T-cell (primary cell): ENCODE measurements at regions not wholly inside any gene's neighbourhood (a gene's known extent, or its start where the extent isn't known, plus 50 kb on each side); places are given as distances from the start of the nearest gene placed in this dataset.

Experiments used
- ATAC-seq, 4 experiments: fragments of 200-7000 bp in 3 of 4; fragments of 150-1000 bp in 1 of 4; cut with Tn5 transposase; replicated peaks in 1 of 4; 1 replicate in 3 of 4; 2 replicates in 1 of 4; pipeline ENCODE4 v1.10.0; 2021; ENCODE audit warnings: moderate library complexity in 3 of 4, mild to moderate bottlenecking in 2 of 4, moderate number of reproducible peaks in 1 of 4
- CTCF ChIA-PET, 2 donors: fragments of 300-600 bp; sonication (Branson Sonifier 250); formaldehyde crosslinking; loops; one replicate each; lab custom pipeline; 2022; ENCODE audit warnings: antibody characterized with exemption in 2 of 2; lab: Charles Lee
- POLR2A ChIA-PET, 2 donors: fragments of 300-600 bp; sonication (Branson Sonifier 250); formaldehyde crosslinking; loops; one replicate each; lab custom pipeline; 2022; ENCODE audit warnings: antibody characterized with exemption in 2 of 2; lab: Charles Lee
- DNase-seq, 35 experiments: peaks; one replicate each; pipeline versions ENCODE4 v3.0.0 to v3.0.0-alpha.2; 2013 to 2023
- H3K27ac ChIP-seq: one replicate; pipeline ENCODE4 v1.5.1; 2013; ENCODE audit warnings: low read length
- H3K27me3 ChIP-seq, 2 experiments: replicated peaks in 1 of 2; 1 replicate in 1 of 2; 2 replicates in 1 of 2; pipeline versions ENCODE4 v1.6.1 to v1.7.0; 2013; ENCODE audit warnings: low read length in 1 of 2, mixed read lengths in 1 of 2; ENCODE audit not compliant: control insufficient read depth in 2 of 2, insufficient read depth in 2 of 2; ENCODE audit errors: extremely low read depth in 1 of 2
- H3K36me3 ChIP-seq, 2 donors: 1 replicate in 1 of 2; 2 replicates in 1 of 2; pipeline versions ENCODE4 v1.6.1 to v1.7.0; 2013; ENCODE audit warnings: low read length in 1 of 2; ENCODE audit not compliant: control insufficient read depth in 2 of 2, insufficient read depth in 1 of 2; ENCODE audit errors: extremely low read depth in 1 of 2
- H3K4me1 ChIP-seq, 2 experiments: 1 replicate in 1 of 2; 2 replicates in 1 of 2; pipeline versions ENCODE4 v1.6.1 to v1.7.0; 2013; ENCODE audit warnings: low read length in 2 of 2, mixed read lengths in 1 of 2; ENCODE audit not compliant: insufficient read depth in 2 of 2, control insufficient read depth in 1 of 2; ENCODE audit errors: extremely low read depth in 1 of 2
- H3K4me3 ChIP-seq, 2 donors: 1 replicate in 1 of 2; 2 replicates in 1 of 2; pipeline versions ENCODE4 v1.5.1 to v1.7.0; 2013; ENCODE audit warnings: mild to moderate bottlenecking in 2 of 2, low read length in 1 of 2, moderate library complexity in 1 of 2; ENCODE audit not compliant: control insufficient read depth in 1 of 2; ENCODE audit errors: extremely low read depth in 1 of 2
- H3K9me3 ChIP-seq: 2 replicates; pipeline ENCODE4 v1.7.0; 2013
- H3K27ac Mint-ChIP-seq, 2 donors: one replicate each; pipeline ENCODE4 v1.8.0; 2020 to 2021; ENCODE audit warnings: mild to moderate bottlenecking in 2 of 2, mixed read lengths in 2 of 2
- H3K27me3 Mint-ChIP-seq, 2 donors: one replicate each; pipeline ENCODE4 v1.8.0; 2021 to 2022; ENCODE audit warnings: mixed read lengths in 2 of 2
- H3K36me3 Mint-ChIP-seq: one replicate; pipeline ENCODE4 v1.8.0; 2021; ENCODE audit warnings: mixed read lengths
- H3K4me1 Mint-ChIP-seq, 3 donors: one replicate each; pipeline ENCODE4 v1.8.0; 2020 to 2022; ENCODE audit warnings: mixed read lengths in 3 of 3, mild to moderate bottlenecking in 1 of 3
- H3K4me3 Mint-ChIP-seq, 3 donors: one replicate each; pipeline ENCODE4 v1.8.0; 2020 to 2022; ENCODE audit warnings: mild to moderate bottlenecking in 3 of 3, mixed read lengths in 3 of 3, moderate library complexity in 3 of 3
- H3K9me3 Mint-ChIP-seq, 3 donors: one replicate each; pipeline ENCODE4 v1.8.0; 2020 to 2022; ENCODE audit warnings: mixed read lengths in 3 of 3
- WGBS: methylation state at CpG from one replicate; pipeline ENCODE4 v1.1.5; 2013; ENCODE audit warnings: missing lambda C conversion rate; ENCODE audit not compliant: insufficient coverage; 5-methylcytosine and 5-hydroxymethylcytosine counted together

DNA sequence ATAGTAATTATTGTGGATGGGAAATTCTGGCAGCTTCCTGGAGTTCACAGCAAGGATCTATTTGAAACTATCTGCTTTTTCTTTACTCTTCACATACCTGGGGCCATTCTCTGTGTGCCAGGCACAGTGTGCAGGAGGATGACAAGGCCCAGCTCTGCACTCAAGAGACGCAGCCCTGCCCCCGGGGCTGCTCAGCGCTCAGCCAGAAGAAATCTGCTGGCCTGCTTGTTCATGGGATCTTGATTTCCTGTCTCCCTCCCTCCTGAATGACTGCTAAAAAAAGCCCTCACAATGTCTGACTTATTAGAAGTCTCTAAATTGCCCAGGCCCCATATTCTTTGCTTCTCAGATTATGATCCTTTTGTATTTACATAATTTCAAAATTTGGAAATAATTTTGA lies 210.9 kb downstream of the DCDC2C start:
- Histone ChIP-seq H3K27me3 (peaks cover 0 to 3% of the 10 kb centered on the region in 2 experiments), H3K4me1 (no peaks in the 10 kb centered on the region), H3K36me3 (no peaks in the 10 kb centered on the region), H3K27ac (no peak overlapping the region), H3K4me3 (no peak overlapping the region), H3K9me3 (no peaks in the 10 kb centered on the region)
- no peak overlapping the region for H3K27ac Mint-ChIP-seq
- H3K27me3 Mint-ChIP-seq: no peaks in the 10 kb centered on the region
- H3K9me3 Mint-ChIP-seq: peaks cover 0 to 6% (median 2%) of the 10 kb centered on the region in 3 donors
- DNase-seq (no peak), ATAC-seq (no peak)
- no peak overlapping the region for H3K4me3 Mint-ChIP-seq
- no peaks in the 10 kb centered on the region for H3K4me1 Mint-ChIP-seq
- ChIA-PET POLR2A (no interaction called here), CTCF (no interaction called here)
- H3K36me3 Mint-ChIP-seq: no peaks in the 10 kb centered on the region
- WGBS: 42% methylated on average over 3 of the region's 3 CpGs

DNA sequence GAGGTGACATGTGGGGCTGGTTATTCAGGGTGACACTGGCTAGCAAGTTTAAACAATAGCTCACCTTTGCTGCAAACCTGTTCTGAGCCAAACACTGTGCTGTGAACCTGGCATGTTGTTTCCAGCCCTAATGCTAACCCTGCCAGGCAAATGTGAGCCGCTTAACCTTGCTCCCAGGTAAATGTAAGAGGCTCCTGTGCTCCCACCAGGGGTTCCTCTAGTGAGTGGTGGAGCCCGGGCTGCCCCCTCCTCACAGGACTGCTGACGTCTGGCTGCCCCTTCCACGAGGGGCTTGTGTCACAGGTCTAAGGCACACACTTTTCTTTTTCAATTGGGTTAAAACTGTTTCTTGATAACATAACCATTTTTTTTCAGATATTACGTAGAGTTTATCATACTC lies 223.7 kb downstream of the DCDC2C start:
- ATAC-seq (no peak), DNase-seq (no peak)
- ChIA-PET CTCF (no interaction called here), POLR2A (no interaction called here)
- H3K4me3 Mint-ChIP-seq: no peak overlapping the region
- no peaks in the 10 kb centered on the region for H3K4me1 Mint-ChIP-seq
- Histone ChIP-seq H3K9me3 (no peaks in the 10 kb centered on the region), H3K36me3 (no peaks in the 10 kb centered on the region), H3K4me1 (no peaks in the 10 kb centered on the region), H3K27ac (no peak overlapping the region), H3K27me3 (peaks cover 0 to 5% of the 10 kb centered on the region in 2 experiments), H3K4me3 (no peak overlapping the region)
- no peaks in the 10 kb centered on the region for H3K36me3 Mint-ChIP-seq
- 75% methylated on average over 2 of the region's 5 CpGs for WGBS
- H3K27ac Mint-ChIP-seq: no peak overlapping the region
- H3K9me3 Mint-ChIP-seq: peaks cover 0 to 10% (median 0%) of the 10 kb centered on the region in 3 donors
- H3K27me3 Mint-ChIP-seq: no peaks in the 10 kb centered on the region

DNA sequence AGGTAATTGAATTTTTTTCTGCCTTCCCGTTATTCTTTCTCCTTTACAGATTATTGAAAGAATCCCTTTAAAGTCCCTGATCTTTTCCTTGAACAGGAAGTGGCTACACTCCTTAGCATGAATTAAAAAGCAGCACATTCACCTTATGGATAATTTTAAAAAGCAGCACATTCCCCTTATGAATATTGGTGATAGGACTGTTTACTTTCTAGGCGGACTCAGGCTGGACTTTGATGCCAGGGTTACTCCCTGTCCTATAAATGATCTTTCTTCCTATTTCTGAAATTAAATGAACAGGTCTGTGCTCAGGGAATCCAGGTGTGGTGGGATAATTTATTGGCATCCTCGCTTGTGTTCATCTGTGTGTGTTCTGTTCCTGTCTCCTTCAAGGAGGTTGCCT lies 226.0 kb downstream of the DCDC2C start:
- Mint-ChIP-seq H3K36me3 (no peaks in the 10 kb centered on the region), H3K27ac (no peak overlapping the region), H3K9me3 (peaks cover 7 to 19% (median 10%) of the 10 kb centered on the region in 3 donors), H3K4me1 (no peaks in the 10 kb centered on the region), H3K27me3 (no peaks in the 10 kb centered on the region), H3K4me3 (no peak overlapping the region)
- ChIA-PET POLR2A (no interaction called here), CTCF (no interaction called here)
- Histone ChIP-seq H3K36me3 (no peaks in the 10 kb centered on the region), H3K4me3 (no peak overlapping the region), H3K9me3 (no peaks in the 10 kb centered on the region), H3K27me3 (peaks cover 0 to 5% of the 10 kb centered on the region in 2 experiments), H3K4me1 (no peaks in the 10 kb centered on the region), H3K27ac (no peak overlapping the region)
- no peak for DNase-seq
- WGBS: no CpG with 5 or more reads among the region's 3 CpGs
- ATAC-seq: no peak

DNA sequence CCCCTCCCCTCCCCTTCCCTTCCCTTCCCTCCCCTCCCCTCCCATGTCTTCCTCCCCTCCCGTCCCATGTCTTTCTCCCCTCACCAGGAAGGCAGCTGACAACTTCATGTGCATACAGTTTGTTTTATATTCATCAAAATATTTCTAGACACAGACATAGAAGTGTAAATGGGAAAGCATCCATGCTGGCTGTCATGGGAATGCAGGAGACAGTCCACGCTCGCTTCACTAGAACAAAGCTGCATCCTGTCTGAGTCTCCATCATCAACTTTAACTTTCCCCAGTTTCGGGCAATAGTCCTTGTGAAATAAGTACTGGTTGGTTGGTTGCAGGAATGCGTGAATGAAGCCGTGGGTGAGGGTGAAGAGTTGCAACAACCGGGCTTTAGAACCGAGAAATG lies 226.9 kb downstream of the DCDC2C start:
- ChIA-PET CTCF (interaction anchor here in 1 of 2 donors (0.6 kb wide), 1 partner anchor 31 kb away, joined by 3 read pairs; no protein-coding TSS in a partner anchor), POLR2A (no interaction called here)
- Mint-ChIP-seq H3K9me3 (peaks cover 7 to 16% (median 10%) of the 10 kb centered on the region in 3 donors), H3K27me3 (no peaks in the 10 kb centered on the region), H3K4me1 (no peaks in the 10 kb centered on the region), H3K27ac (no peak overlapping the region), H3K36me3 (no peaks in the 10 kb centered on the region), H3K4me3 (no peak overlapping the region)
- Histone ChIP-seq H3K4me3 (no peak overlapping the region), H3K36me3 (no peaks in the 10 kb centered on the region), H3K27me3 (peaks cover 0 to 5% of the 10 kb centered on the region in 2 experiments), H3K9me3 (no peaks in the 10 kb centered on the region), H3K4me1 (no peaks in the 10 kb centered on the region), H3K27ac (no peak overlapping the region)
- WGBS: 100% methylated on average over 2 of the region's 8 CpGs
- DNase-seq: no peak
- ATAC-seq: no peak

DNA sequence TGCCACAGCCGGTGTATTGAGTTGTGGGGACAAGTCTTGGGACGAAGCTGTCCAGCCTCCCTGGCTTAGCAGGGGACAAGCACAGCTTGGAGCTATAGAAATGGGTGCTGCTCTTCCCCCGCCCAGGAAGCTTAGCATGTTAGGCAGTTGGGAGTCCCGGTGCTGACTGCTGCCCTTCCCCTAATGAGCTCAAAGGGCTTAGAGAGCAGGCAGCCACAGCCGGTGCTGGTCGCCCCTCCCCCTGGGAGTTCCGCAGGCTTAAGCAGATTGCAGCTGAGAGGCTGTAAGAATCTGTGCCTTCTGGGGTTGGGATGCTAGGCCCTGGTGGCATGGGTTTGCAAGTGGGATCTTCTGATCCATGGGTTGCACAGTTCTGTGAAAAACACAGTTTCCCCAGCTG lies 237.3 kb downstream of the DCDC2C start:
- POLR2A ChIA-PET: no interaction called here
- no peaks in the 10 kb centered on the region for H3K36me3 ChIP-seq
- no peak overlapping the region for H3K4me3 Mint-ChIP-seq

DNA sequence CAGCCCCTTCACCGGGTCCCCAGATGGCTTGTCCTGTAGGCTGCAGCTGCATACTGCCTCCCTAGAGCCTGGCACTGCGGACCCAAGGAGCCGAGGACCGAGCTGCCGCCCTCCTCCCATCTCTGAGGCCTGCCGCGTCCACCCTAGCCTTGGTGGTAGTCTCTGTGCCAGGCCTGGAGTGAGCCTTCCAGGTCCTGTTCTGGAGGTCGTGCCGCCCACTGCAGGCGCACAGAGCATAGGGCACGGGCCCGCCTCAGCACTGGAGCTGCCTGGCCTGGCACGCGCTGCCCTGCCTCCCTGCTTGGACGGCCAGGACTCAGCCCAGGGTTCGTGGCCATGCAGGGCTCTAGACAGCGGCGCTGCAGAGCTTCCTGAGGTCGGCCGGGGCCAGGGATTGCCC lies 239.5 kb downstream of the DCDC2C start:
- Histone ChIP-seq H3K4me3 (no peak overlapping the region), H3K27ac (no peak overlapping the region), H3K9me3 (no peaks in the 10 kb centered on the region), H3K36me3 (no peaks in the 10 kb centered on the region), H3K4me1 (no peaks in the 10 kb centered on the region), H3K27me3 (peaks cover 0 to 15% of the 10 kb centered on the region in 2 experiments)
- Mint-ChIP-seq H3K36me3 (no peaks in the 10 kb centered on the region), H3K27ac (no peak overlapping the region), H3K27me3 (peaks cover 4 to 9% of the 10 kb centered on the region in 2 donors), H3K9me3 (peaks cover 1 to 15% (median 5%) of the 10 kb centered on the region in 3 donors), H3K4me3 (no peak overlapping the region), H3K4me1 (no peaks in the 10 kb centered on the region)
- POLR2A ChIA-PET: no interaction called here
- WGBS: 82% methylated on average over 20 of the region's 20 CpGs
- CTCF ChIA-PET: no interaction called here
- no peak for DNase-seq
- ATAC-seq: no peak

More for the DNA sequence above, 237.3 kb downstream of the DCDC2C start:
- Mint-ChIP-seq H3K27ac (no peak overlapping the region), H3K27me3 (peaks cover 4 to 9% of the 10 kb centered on the region in 2 donors), H3K4me1 (no peaks in the 10 kb centered on the region), H3K36me3 (no peaks in the 10 kb centered on the region), H3K9me3 (peaks cover 9 to 21% (median 11%) of the 10 kb centered on the region in 3 donors)
- CTCF ChIA-PET: no interaction called here
- no peak overlapping the region for H3K27ac ChIP-seq
- DNase-seq (no peak), ATAC-seq (no peak)
- no peaks in the 10 kb centered on the region for H3K4me1 ChIP-seq
- peaks cover 0 to 15% of the 10 kb centered on the region in 2 experiments for H3K27me3 ChIP-seq
- H3K9me3 ChIP-seq: no peaks in the 10 kb centered on the region
- no peak overlapping the region for H3K4me3 ChIP-seq
- 51% methylated on average over 6 of the region's 7 CpGs for WGBS

DNA sequence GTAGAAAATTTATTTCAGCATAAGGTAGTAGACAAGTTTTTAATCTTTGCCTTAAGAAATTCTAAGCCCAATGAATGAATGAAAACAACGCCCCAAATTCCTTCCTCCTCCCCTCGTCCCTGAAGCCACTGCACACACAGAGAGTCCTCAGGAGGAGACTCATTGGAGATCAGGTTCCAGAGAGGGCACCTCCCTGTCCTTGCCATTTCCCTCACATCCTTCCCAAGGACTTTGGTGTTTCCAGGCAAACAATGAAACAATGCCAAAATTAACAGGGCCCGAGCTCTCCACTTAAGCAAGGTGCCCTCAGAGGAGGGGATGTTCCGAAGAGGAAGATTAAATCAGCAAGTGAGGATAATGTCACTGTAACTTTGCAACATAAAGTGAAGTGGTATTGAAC lies 240.7 kb downstream of the DCDC2C start:
- no peaks in the 10 kb centered on the region for H3K4me1 Mint-ChIP-seq

More for the DNA sequence above, 240.7 kb downstream of the DCDC2C start:
- no peak for DNase-seq
- H3K4me1 ChIP-seq: no peaks in the 10 kb centered on the region
- ATAC-seq: no peak
- H3K27me3 ChIP-seq: peaks cover 0 to 15% of the 10 kb centered on the region in 2 experiments
- Mint-ChIP-seq H3K27me3 (peaks cover 4 to 9% of the 10 kb centered on the region in 2 donors), H3K4me3 (no peak overlapping the region), H3K9me3 (peaks cover 5 to 10% (median 8%) of the 10 kb centered on the region in 3 donors), H3K36me3 (no peaks in the 10 kb centered on the region), H3K27ac (no peak overlapping the region)
- H3K9me3 ChIP-seq: no peaks in the 10 kb centered on the region
- no peak overlapping the region for H3K4me3 ChIP-seq
- no peak overlapping the region for H3K27ac ChIP-seq
- ChIA-PET POLR2A (no interaction called here), CTCF (no interaction called here)
- no peaks in the 10 kb centered on the region for H3K36me3 ChIP-seq
- WGBS: 82% methylated on average over 2 of the region's 4 CpGs
